Ishikawa (cell line): ENCODE measurements at regions not wholly inside any gene's neighbourhood (a gene's known extent, or its start where the extent isn't known, plus 50 kb on each side); places are given as distances from the start of the nearest gene placed in this dataset.

Source experiments
- CEBPB ChIP-seq: IDR thresholded peaks from 2 replicates; pipeline ENCODE4 v1.6.1; 2012
- CREB1 ChIP-seq: IDR thresholded peaks from 2 replicates; pipeline ENCODE4 v1.6.1; 2012; ENCODE audit warnings: low read depth
- EGR1 ChIP-seq: IDR thresholded peaks from 2 replicates; pipeline ENCODE4 v1.6.1; 2012
- EP300 ChIP-seq: IDR thresholded peaks from 2 replicates; pipeline ENCODE4 v1.6.1; 2012; ENCODE audit warnings: borderline replicate concordance
- FOXM1 ChIP-seq: IDR thresholded peaks from 2 replicates; pipeline ENCODE4 v1.6.1; 2012; ENCODE audit warnings: low read depth, borderline replicate concordance
- MAX ChIP-seq: IDR thresholded peaks from 2 replicates; pipeline ENCODE4 v1.6.1; 2012
- NFIC ChIP-seq: IDR thresholded peaks from 2 replicates; pipeline ENCODE4 v1.6.1; 2012
- RAD21 ChIP-seq: IDR thresholded peaks from 2 replicates; pipeline ENCODE4 v1.6.1; 2012; ENCODE audit warnings: low read depth
- REST ChIP-seq: IDR thresholded peaks from 2 replicates; pipeline ENCODE4 v1.6.1; 2012; ENCODE audit warnings: low read depth, mild to moderate bottlenecking
- TAF1 ChIP-seq: IDR thresholded peaks from 2 replicates; pipeline ENCODE4 v1.6.1; 2012; ENCODE audit warnings: low read depth, mild to moderate bottlenecking
- TCF12 ChIP-seq: IDR thresholded peaks from 2 replicates; pipeline ENCODE4 v1.6.1; 2012; ENCODE audit warnings: low read depth
- TEAD4 ChIP-seq: IDR thresholded peaks from 2 replicates; pipeline ENCODE4 v1.6.1; 2012
- USF1 ChIP-seq: IDR thresholded peaks from 2 replicates; pipeline ENCODE4 v1.6.1; 2012
- YY1 ChIP-seq: IDR thresholded peaks from 2 replicates; pipeline ENCODE4 v1.6.1; 2012; ENCODE audit warnings: low read depth
- ZBTB7A ChIP-seq: IDR thresholded peaks from 2 replicates; pipeline ENCODE4 v1.6.1; 2012; ENCODE audit warnings: low read depth

- TF ChIP-seq ZBTB7A (no peak), TAF1 (no peak), USF1 (no peak), CEBPB (no peak; the same call in 1 of the 2 replicates), MAX (no peak), RAD21 (no peak), EP300 (no peak), EGR1 (no peak), REST (no peak), FOXM1 (no peak), CREB1 (no peak)
Measured at GRCh38 chr6:26312096-26312463, 52.9 kb upstream of the BTN3A2 start.

- TF ChIP-seq ZBTB7A: 0 out of 2 replicates have a peak, but pooled peaks have one; percentile 41
- TF ChIP-seq YY1: peak; percentile 55; the same call in 1 of the 2 replicates
- TF ChIP-seq FOXM1: 0 out of 2 replicates have a peak, but pooled peaks have one; percentile 11
- peak; percentile 41 for TF ChIP-seq CEBPB
- 0 out of 2 replicates have a peak, but pooled peaks have one; percentile 10 for TF ChIP-seq EGR1
- TF ChIP-seq MAX: peak; percentile 42
- no peak for TF ChIP-seq EP300
- TF ChIP-seq CREB1: 0 out of 2 replicates have a peak, but pooled peaks have one; percentile 24
- TF ChIP-seq TAF1: no peak
- no peak for TF ChIP-seq NFIC
- no peak for TF ChIP-seq USF1
- TF ChIP-seq REST: no peak
- TF ChIP-seq RAD21: no peak; the same call in 1 of the 2 replicates
- TF ChIP-seq TEAD4: peak; percentile 91
- peak; percentile 53 for TF ChIP-seq TCF12
Measured at GRCh38 chr6:26312501-26313397, 52.2 kb upstream of the BTN3A2 start.
